Neuronal stem cell (in vitro differentiated cells): ENCODE measurements at regions not wholly inside any gene's neighbourhood (a gene's known extent, or its start where the extent isn't known, plus 50 kb on each side); places are given as distances from the start of the nearest gene placed in this dataset.

Source experiments
- DNase-seq: peaks from one replicate; pipeline ENCODE4 v3.0.0-alpha.2; 2013; ENCODE audit warnings: low spot score
- H2AFZ ChIP-seq: one replicate; pipeline ENCODE4 v1.6.1; 2013; ENCODE audit warnings: mild to moderate bottlenecking, low read length, inconsistent platforms
- H2AK5ac ChIP-seq: 2 replicates; pipeline ENCODE4 v1.6.1; 2013; ENCODE audit warnings: low read depth, mild to moderate bottlenecking, inconsistent platforms, low read length, moderate library complexity, mixed read lengths
- H2BK120ac ChIP-seq: 2 replicates; pipeline ENCODE4 v1.6.1; 2013; ENCODE audit warnings: low read depth, mild to moderate bottlenecking, inconsistent platforms, low read length, moderate library complexity, mixed read lengths
- H2BK12ac ChIP-seq: one replicate; pipeline ENCODE4 v1.6.1; 2013; ENCODE audit warnings: low read length, inconsistent platforms
- H2BK15ac ChIP-seq: 2 replicates; pipeline ENCODE4 v1.6.1; 2013; ENCODE audit warnings: mild to moderate bottlenecking, low read length, inconsistent platforms, mixed read lengths
- H2BK5ac ChIP-seq: one replicate; pipeline ENCODE4 v1.6.1; 2013; ENCODE audit warnings: inconsistent platforms, mild to moderate bottlenecking, low read length, moderate library complexity
- H3K14ac ChIP-seq: one replicate; pipeline ENCODE4 v1.6.1; 2013; ENCODE audit warnings: low read length, inconsistent platforms
- H3K18ac ChIP-seq: 2 replicates; pipeline ENCODE4 v1.6.1; 2013; ENCODE audit warnings: low read length, inconsistent platforms
- H3K23ac ChIP-seq: 2 replicates; pipeline ENCODE4 v1.6.1; 2013; ENCODE audit warnings: low read depth, mild to moderate bottlenecking, mixed read lengths, low read length, inconsistent platforms; ENCODE audit not compliant: poor library complexity
- H3K27ac ChIP-seq: replicated peaks from 3 replicates; pipeline ENCODE4 v1.5.1; 2013; ENCODE audit warnings: low read length, inconsistent platforms
- H3K27me3 ChIP-seq, 3 experiments: 2 replicates each; pipeline ENCODE4 v1.6.1; 2013; ENCODE audit warnings: low read length in 3 of 3, mild to moderate bottlenecking in 2 of 3, inconsistent platforms in 1 of 3, low read depth in 1 of 3, mixed read lengths in 1 of 3, moderate library complexity in 1 of 3; ENCODE audit not compliant: control insufficient read depth in 3 of 3, insufficient read depth in 3 of 3
- H3K36me3 ChIP-seq, 2 donors: replicated peaks in 1 of 2; 2 replicates each; pipeline ENCODE4 v1.6.1; 2013; ENCODE audit warnings: low read length in 2 of 2; ENCODE audit not compliant: control insufficient read depth in 2 of 2, insufficient read depth in 2 of 2
- H3K4ac ChIP-seq: 2 replicates; pipeline ENCODE4 v1.6.1; 2013; ENCODE audit warnings: inconsistent platforms, mild to moderate bottlenecking, low read length, moderate library complexity
- H3K4me1 ChIP-seq, 2 donors: 1 replicate in 1 of 2; 2 replicates in 1 of 2; pipeline ENCODE4 v1.6.1; 2013; ENCODE audit warnings: low read length in 2 of 2, low read depth in 1 of 2; ENCODE audit not compliant: control insufficient read depth in 2 of 2, insufficient read depth in 1 of 2
- H3K4me2 ChIP-seq: one replicate; pipeline ENCODE4 v1.6.1; 2013; ENCODE audit warnings: mild to moderate bottlenecking, low read length, inconsistent platforms; ENCODE audit not compliant: insufficient read depth, poor library complexity, severe bottlenecking
- H3K4me3 ChIP-seq, 2 donors: 2 replicates each; pipeline ENCODE4 v1.5.1; 2013; ENCODE audit warnings: low read length in 2 of 2, mild to moderate bottlenecking in 2 of 2, inconsistent platforms in 1 of 2, moderate library complexity in 1 of 2
- H3K79me1 ChIP-seq: one replicate; pipeline ENCODE4 v1.6.1; 2013; ENCODE audit warnings: low read depth, mild to moderate bottlenecking, inconsistent platforms, low read length, moderate library complexity
- H3K9ac ChIP-seq: one replicate; pipeline ENCODE4 v1.6.1; 2013; ENCODE audit warnings: mild to moderate bottlenecking, low read depth, low read length, inconsistent platforms; ENCODE audit not compliant: poor library complexity
- H3K9me3 ChIP-seq, 2 donors: replicated peaks in 1 of 2; 2 replicates each; pipeline versions ENCODE3 to v1.6.1; 2013; ENCODE audit warnings: low read length in 2 of 2, mild to moderate bottlenecking in 2 of 2, inconsistent platforms in 1 of 2, low read depth in 1 of 2, mixed read lengths in 1 of 2, moderate library complexity in 1 of 2; ENCODE audit not compliant: control insufficient read depth in 2 of 2, insufficient read depth in 1 of 2
- H4K8ac ChIP-seq: one replicate; pipeline ENCODE4 v1.6.1; 2013; ENCODE audit warnings: low read depth, mild to moderate bottlenecking, inconsistent platforms, low read length, moderate library complexity
- H4K91ac ChIP-seq: one replicate; pipeline ENCODE4 v1.6.1; 2013; ENCODE audit warnings: low read length, low read depth, mild to moderate bottlenecking, inconsistent platforms; ENCODE audit not compliant: poor library complexity
- WGBS, 2 donors: extraction: QIAGEN DNeasy Blood & Tissue Kit; methylation state at CpG; one replicate each; pipeline ENCODE4 v1.1.7; 2013; ENCODE audit warnings: missing lambda C conversion rate in 2 of 2, mixed read lengths in 1 of 2; ENCODE audit not compliant: insufficient read length in 2 of 2, insufficient replicate concordance in 1 of 2; ENCODE audit errors: extremely low coverage in 2 of 2; 5-methylcytosine and 5-hydroxymethylcytosine counted together

- no CpG with 5 or more reads among the region's 9 CpGs for WGBS, 2 donors
- Histone ChIP-seq H3K9me3 (peaks cover 3 to 25% of the 10 kb centered on the region in 2 donors), H2BK120ac (no peak overlapping the region), H3K4me1 (peaks cover 2% of the 10 kb centered on the region in 2 donors), H4K91ac (no peak overlapping the region), H2AK5ac (no peak overlapping the region), H2BK5ac (no peak overlapping the region), H3K27ac (no peak overlapping the region), H2AFZ (peak overlapping the region; percentile 48), H3K14ac (no peak overlapping the region), H3K9ac (no peak overlapping the region), H3K4ac (no peak overlapping the region), H3K4me2 (no peak overlapping the region), H3K4me3 (no peak overlapping the region), H3K36me3 (no peaks in the 10 kb centered on the region), H3K23ac (no peak overlapping the region), H2BK12ac (no peak overlapping the region), H3K18ac (no peak overlapping the region), H3K27me3 (no peaks in the 10 kb centered on the region), H2BK15ac (no peak overlapping the region), H3K79me1 (no peaks in the 10 kb centered on the region), H4K8ac (no peak overlapping the region)
- no peak for DNase-seq
Observed at GRCh38 chr13:75173457-75174356, 308.3 kb downstream of the TBC1D4 start.

DNA sequence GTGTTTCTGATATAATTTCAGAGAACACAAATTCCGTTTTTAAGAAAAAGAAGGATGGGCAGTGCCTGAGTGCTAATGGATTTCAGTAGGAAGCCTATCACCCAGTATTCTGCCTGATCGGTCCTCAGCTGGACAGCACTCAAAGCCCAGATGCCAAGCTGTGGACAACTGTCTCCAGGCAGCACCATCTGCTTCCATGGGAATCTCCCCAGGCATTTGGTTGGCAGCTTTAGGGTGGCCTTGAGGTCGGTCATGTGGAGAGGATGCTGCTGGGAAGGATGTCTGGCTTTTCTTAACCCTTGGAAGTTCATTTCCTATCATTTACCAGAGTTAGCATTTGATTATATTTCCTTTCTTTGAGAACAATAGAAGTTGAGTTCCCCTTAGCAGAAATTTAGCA, 311.7 kb downstream of the TBC1D4 start:
- H3K36me3 ChIP-seq, result no peaks in the 10 kb centered on the region
- no peak overlapping the region for H3K27ac ChIP-seq
- H3K4me2 ChIP-seq, result no peak overlapping the region
- H2AK5ac ChIP-seq, result no peak overlapping the region
- peaks cover 0 to 14% of the 10 kb centered on the region in 2 donors for H3K9me3 ChIP-seq
- no peak overlapping the region for H2BK12ac ChIP-seq
- H4K8ac ChIP-seq, result no peak overlapping the region
- H4K91ac ChIP-seq, result no peak overlapping the region
- H2BK120ac ChIP-seq, result no peak overlapping the region
- H2AFZ ChIP-seq, result peak overlapping the region; percentile 27
- no peak overlapping the region for H3K9ac ChIP-seq
- no peak overlapping the region for H3K23ac ChIP-seq
- H3K18ac ChIP-seq, result no peak overlapping the region
- no peak overlapping the region for H2BK15ac ChIP-seq
- no CpG with 5 or more reads among the region's 3 CpGs for WGBS, 2 donors
- no peak overlapping the region for H3K4me3 ChIP-seq
- H2BK5ac ChIP-seq, result no peak overlapping the region
- H3K79me1 ChIP-seq, result no peaks in the 10 kb centered on the region
- no peak for DNase-seq
- H3K4me1 ChIP-seq, result peaks cover 2% of the 10 kb centered on the region in 2 donors
- H3K27me3 ChIP-seq, result no peaks in the 10 kb centered on the region
- no peak overlapping the region for H3K14ac ChIP-seq
- H3K4ac ChIP-seq, result no peak overlapping the region

DNA sequence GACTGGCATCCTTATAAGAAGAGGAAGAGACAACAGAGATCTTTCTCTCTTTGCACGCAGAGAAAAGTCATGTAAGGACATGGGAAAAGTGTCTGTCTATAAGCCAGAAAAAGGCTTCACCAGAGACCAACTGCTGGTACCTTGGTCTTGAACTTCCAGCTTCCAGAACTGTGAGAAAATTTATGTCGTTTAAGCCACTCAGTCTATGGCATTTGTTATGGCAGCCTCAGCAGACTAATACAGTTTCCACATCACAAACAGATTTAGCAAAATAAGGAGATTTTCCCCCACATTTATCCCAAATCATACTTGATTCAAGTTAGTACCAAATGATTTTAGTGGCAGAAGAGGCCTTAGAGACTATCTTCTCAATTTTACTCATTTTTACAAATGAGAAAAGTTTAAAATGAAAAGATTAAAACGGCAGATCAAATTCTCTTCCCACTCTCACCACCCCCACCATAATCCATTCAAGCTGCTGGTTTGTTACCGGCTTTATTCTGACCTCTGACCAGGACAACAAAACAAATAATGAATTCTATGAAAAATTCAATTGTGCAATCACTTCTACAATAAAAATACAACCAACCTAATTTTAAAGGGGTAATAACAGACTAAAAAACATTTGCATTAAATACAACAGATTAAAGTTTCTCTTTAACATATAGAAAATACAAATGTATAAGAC, 316.3 kb downstream of the TBC1D4 start:
- Histone ChIP-seq H2BK120ac (no peak overlapping the region), H3K36me3 (no peaks in the 10 kb centered on the region), H3K27me3 (no peaks in the 10 kb centered on the region), H3K18ac (no peak overlapping the region), H4K8ac (no peak overlapping the region), H3K4me1 (peaks cover 7 to 9% of the 10 kb centered on the region in 2 donors), H3K23ac (no peak overlapping the region), H3K4me3 (no peak overlapping the region), H2BK12ac (no peak overlapping the region), H2BK5ac (no peak overlapping the region), H3K4ac (no peak overlapping the region), H3K14ac (no peak overlapping the region), H2AK5ac (no peak overlapping the region), H3K27ac (no peak overlapping the region), H3K4me2 (no peak overlapping the region), H4K91ac (no peak overlapping the region), H3K9me3 (peaks cover 0 to 4% of the 10 kb centered on the region in 2 donors), H2AFZ (no peak overlapping the region), H2BK15ac (no peak overlapping the region), H3K79me1 (no peaks in the 10 kb centered on the region), H3K9ac (no peak overlapping the region)
- no CpG with 5 or more reads among the region's 4 CpGs for WGBS, 2 donors
- no peak for DNase-seq

DNA sequence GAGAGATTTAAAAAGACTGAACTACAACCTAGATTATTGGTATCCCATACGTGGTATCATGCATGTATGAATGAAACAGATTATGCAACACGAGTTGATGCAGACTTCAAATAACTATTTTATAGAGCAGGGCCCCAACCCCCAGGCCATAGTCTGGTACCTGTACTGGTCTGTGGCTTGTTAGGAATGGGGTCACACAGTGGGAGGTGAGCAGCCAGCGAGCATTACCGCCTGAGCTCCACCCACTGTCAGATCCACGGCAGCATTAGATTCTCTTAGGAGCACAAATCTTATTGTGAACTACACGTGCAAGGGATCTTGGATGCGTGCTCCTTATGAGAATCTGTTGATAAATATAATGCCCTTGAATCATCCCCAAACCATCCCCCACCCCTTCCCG, 320.2 kb downstream of the TBC1D4 start:
- H3K4me2 ChIP-seq, result no peak overlapping the region
- H3K9me3 ChIP-seq, result no peaks in the 10 kb centered on the region
- no peak overlapping the region for H3K4ac ChIP-seq
- no peak overlapping the region for H3K27ac ChIP-seq
- no peak overlapping the region for H2BK5ac ChIP-seq
- no peak overlapping the region for H4K8ac ChIP-seq
- H2BK15ac ChIP-seq, result no peak overlapping the region
- no peak overlapping the region for H2BK12ac ChIP-seq
- H3K36me3 ChIP-seq, result no peaks in the 10 kb centered on the region
- H2AK5ac ChIP-seq, result no peak overlapping the region
- H2AFZ ChIP-seq, result no peak overlapping the region
- DNase-seq, result no peak
- no peaks in the 10 kb centered on the region for H3K79me1 ChIP-seq
- WGBS, 2 donors, result no CpG with 5 or more reads among the region's 8 CpGs
- H3K4me1 ChIP-seq, result peaks cover 7% of the 10 kb centered on the region in 2 donors
- H4K91ac ChIP-seq, result no peak overlapping the region
- no peak overlapping the region for H2BK120ac ChIP-seq
- H3K18ac ChIP-seq, result no peak overlapping the region
- no peak overlapping the region for H3K4me3 ChIP-seq
- H3K14ac ChIP-seq, result no peak overlapping the region
- H3K9ac ChIP-seq, result no peak overlapping the region
- no peak overlapping the region for H3K23ac ChIP-seq
- H3K27me3 ChIP-seq, result no peaks in the 10 kb centered on the region
